ENCODE measurements at regions not wholly inside any gene's neighbourhood (a gene's known extent, or its start where the extent isn't known, plus 50 kb on each side); places are given as distances from the start of the nearest gene placed in this dataset.
A peak's percentile ranks its signal among the peaks of the same experiment; 100 is the strongest.

- peaks cover 0 to 73% (median 15%) of the 10 kb centered on the region in 12 donors for H3K4me1 ChIP-seq
- H3K27me3 ChIP-seq, result no peaks in the 10 kb centered on the region
- DNase-seq (no peak), ATAC-seq (no peak)
- WGBS, 4 donors, result 65 to 77% (median 72%) methylated on average over 5 of the region's 5 CpGs
- no peaks in the 10 kb centered on the region for H3K9me3 ChIP-seq
- H3K4me3 ChIP-seq, result no peak overlapping the region
- no peak for TF ChIP-seq POLR2A (IDR thresholded peaks at IDR 0.05)
- TF ChIP-seq CTCF (IDR thresholded peaks at IDR 0.05), result no peak
- no peaks in the 10 kb centered on the region for H3K36me3 ChIP-seq
- H3K27ac ChIP-seq, result no peak overlapping the region
- intact Hi-C loops (cut with DNase I), result loop anchor here in 2 of 10 donors (5.0 to 10.0 kb wide), 2 partner anchors 48 to 61 kb away; no protein-coding TSS in a partner anchor
Observed at GRCh38 chr1:184156521-184157393, 105.2 kb downstream of the TSEN15 start.

GRCh38 chr1:184157394-184157742 is 105.8 kb downstream of the TSEN15 start:
- H3K36me3 ChIP-seq, result no peaks in the 10 kb centered on the region
- no peak overlapping the region for H3K4me3 ChIP-seq
- TF ChIP-seq POLR2A (IDR thresholded peaks at IDR 0.05) (no peak), CTCF (IDR thresholded peaks at IDR 0.05) (no peak)
- no peak for ATAC-seq
- H3K9me3 ChIP-seq, result no peaks in the 10 kb centered on the region
- no peaks in the 10 kb centered on the region for H3K27me3 ChIP-seq
- peaks cover 0 to 73% (median 15%) of the 10 kb centered on the region in 12 donors for H3K4me1 ChIP-seq
- intact Hi-C loops (cut with DNase I), result loop anchor here in 2 of 10 donors (5.0 to 10.0 kb wide), 2 partner anchors 47 to 60 kb away; no protein-coding TSS in a partner anchor
- no peak for DNase-seq
- H3K27ac ChIP-seq, result no peak overlapping the region
- 81 to 84% (median 83%) methylated on average over 1 of the region's 1 CpG for WGBS, 4 donors

GRCh38 chr1:184158896-184159681 is 107.6 kb downstream of the TSEN15 start:
- DNase-seq (no peak), ATAC-seq (no peak)
- H3K27ac ChIP-seq, result peak overlapping the region in 1 of 12 donors; percentile 76
- no peaks in the 10 kb centered on the region for H3K27me3 ChIP-seq
- no peaks in the 10 kb centered on the region for H3K36me3 ChIP-seq
- intact Hi-C loops (cut with DNase I), result loop anchor here in 2 of 10 donors (5.0 to 10.0 kb wide), 2 partner anchors 46 to 58 kb away; no protein-coding TSS in a partner anchor
- WGBS, 4 donors, result 69 to 73% (median 71%) methylated on average over 7 of the region's 7 CpGs
- TF ChIP-seq POLR2A (IDR thresholded peaks at IDR 0.05) (no peak), CTCF (IDR thresholded peaks at IDR 0.05) (no peak)
- H3K9me3 ChIP-seq, result no peaks in the 10 kb centered on the region
- H3K4me3 ChIP-seq, result no peak overlapping the region
- peaks cover 0 to 71% (median 7%) of the 10 kb centered on the region in 12 donors for H3K4me1 ChIP-seq

GRCh38 chr1:184160236-184160635 is 108.7 kb downstream of the TSEN15 start:
- Histone ChIP-seq H3K4me1 (peaks cover 0 to 71% (median 14%) of the 10 kb centered on the region in 12 donors), H3K4me3 (no peak overlapping the region), H3K27ac (peak overlapping the region in 2 of 12 donors; percentile 34 to 76), H3K9me3 (no peaks in the 10 kb centered on the region), H3K27me3 (no peaks in the 10 kb centered on the region), H3K36me3 (no peaks in the 10 kb centered on the region)
- intact Hi-C loops (cut with DNase I), result no loop called here
- 92 to 96% (median 96%) methylated on average over 2 of the region's 2 CpGs for WGBS, 4 donors
- ATAC-seq (no peak), DNase-seq (no peak)
- TF ChIP-seq CTCF (IDR thresholded peaks at IDR 0.05), result no peak
- TF ChIP-seq POLR2A (IDR thresholded peaks at IDR 0.05), result no peak

Data from heart left ventricle (tissue), 16 donors.